NCI-H82 treated with DMSO at 0.1 percent for 48 hours (cell line): ENCODE measurements at regions not wholly inside any gene's neighbourhood (a gene's known extent, or its start where the extent isn't known, plus 50 kb on each side); places are given as distances from the start of the nearest gene placed in this dataset.

ENCODE experiments used
- DNase-seq: peaks from one replicate; lab custom pipeline; 2025; ENCODE audit not compliant: unreplicated experiment; lab: John Stamatoyannopoulos, UW

DNA sequence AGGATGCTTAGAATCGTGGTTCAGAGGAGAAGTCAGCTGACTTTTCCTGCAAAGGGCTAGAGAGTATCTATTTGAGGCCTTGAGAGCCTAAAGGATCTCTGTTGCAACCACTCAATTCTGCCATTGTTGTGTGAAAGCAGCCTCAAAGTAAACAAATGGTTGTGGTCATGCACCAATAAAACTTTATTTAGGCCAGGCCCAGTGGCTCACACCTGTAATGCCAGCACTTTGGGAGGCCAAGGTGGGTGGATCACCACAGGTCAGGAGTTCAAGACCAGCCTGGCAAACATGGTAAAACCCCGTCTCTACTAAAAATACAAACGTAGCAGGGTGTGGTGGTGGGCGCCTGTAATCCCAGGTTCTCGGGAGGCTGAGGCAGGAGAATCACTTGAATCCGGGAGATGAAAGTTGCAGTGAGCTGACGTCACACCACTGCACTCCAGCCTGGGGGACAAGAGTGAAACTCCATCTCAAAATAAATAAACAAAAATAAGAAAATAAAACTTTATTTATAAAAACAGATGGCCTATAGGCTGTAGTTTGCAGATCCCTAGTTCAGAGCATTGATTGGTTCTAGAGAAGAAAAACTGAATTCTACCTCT is 135.9 kb upstream of the KLF4 start:
- DNase-seq: no peak

DNA sequence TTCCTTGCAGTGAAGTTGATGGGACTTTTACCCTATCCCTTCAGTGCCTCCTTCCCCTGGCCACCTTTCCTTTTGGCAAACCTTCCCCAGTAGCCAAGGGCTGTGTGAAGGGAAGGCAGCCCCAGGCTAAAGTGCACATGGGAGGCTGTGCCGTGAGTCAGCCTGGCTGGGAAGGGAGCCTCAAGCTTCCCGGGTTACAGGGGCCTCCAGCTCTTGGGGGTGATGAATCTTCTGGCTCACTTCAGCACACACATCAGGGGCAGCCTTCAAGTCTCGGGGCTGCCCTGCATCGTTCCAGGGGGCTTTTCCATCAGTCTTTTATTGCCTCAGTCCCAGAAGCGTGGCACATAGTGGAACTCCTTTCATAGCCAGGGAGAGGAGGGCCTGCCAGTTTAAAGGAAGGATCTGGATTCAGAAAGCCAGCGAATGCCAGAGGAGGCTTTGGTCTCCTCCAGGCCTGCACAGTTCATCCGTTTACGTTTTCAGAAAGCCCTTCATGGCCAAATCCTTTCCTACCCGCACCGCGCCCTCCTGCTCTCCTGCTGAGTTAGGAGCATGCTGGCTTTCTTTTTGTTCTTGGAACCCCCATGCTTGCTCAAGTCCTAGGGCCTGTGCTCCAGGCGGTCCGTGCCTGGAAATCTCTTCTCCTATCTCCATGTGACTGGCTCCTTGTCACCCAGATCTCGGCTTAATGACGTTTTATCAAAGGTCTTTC is 134.8 kb upstream of the KLF4 start:
- no peak for DNase-seq

DNA sequence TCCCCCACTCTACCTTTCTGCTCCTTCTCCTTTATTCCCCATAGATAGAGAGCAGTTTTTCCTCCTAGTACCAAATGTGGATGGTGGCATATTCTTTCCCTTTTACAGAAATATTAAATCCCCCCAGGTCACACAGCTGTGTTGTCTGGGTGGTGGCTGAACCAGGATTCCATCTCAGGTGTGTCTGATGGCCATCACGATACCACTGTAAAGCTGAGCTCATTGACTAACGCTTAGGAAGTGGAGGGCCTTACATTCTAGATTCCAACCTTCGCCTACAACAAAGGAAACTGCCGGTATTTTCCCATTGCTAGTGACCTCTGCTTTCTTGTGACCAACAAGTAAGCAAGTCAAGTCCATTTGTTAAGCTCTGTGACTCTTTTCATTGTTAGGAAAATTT is 131.9 kb upstream of the KLF4 start:
- no peak for DNase-seq

DNA sequence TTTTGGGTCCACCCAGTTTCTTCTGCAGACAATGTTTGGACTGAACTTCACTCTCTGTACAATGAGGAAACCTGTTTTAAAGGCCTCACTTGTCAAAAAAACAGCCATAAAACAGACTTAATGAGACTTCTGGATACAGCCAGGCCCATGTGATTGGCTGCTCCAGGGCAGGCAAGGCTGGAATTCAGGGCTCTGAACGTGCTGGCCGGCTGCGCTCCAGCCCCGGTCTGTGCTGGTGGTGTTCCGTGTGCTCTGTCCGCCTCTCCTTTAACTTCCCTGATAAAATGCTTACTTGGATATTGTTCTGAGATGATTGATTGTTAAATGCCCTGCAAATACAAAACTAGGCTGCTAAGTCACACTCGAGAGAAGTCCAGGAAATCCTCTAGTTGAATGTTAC is 131.2 kb upstream of the KLF4 start:
- DNase-seq: no peak

DNA sequence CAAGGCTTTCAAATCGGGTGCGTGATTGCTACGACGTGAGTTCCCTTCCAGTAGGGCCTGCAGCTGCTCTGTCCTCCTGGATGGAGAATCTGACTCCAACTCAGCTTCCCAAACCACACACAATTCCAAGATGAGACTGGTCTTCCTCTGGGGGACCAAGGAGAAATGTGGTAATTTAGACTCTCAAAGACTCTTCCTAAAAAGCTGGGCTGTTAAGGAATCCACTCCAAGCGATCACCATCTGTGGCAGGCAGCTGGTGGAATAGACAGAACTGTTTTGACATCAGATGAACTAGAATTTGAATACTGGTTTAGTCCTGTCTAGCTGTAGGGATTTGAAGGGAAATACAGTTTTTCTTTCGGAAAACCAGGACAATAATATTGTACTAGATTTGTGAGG is 130.7 kb upstream of the KLF4 start:
- DNase-seq: no peak

DNA sequence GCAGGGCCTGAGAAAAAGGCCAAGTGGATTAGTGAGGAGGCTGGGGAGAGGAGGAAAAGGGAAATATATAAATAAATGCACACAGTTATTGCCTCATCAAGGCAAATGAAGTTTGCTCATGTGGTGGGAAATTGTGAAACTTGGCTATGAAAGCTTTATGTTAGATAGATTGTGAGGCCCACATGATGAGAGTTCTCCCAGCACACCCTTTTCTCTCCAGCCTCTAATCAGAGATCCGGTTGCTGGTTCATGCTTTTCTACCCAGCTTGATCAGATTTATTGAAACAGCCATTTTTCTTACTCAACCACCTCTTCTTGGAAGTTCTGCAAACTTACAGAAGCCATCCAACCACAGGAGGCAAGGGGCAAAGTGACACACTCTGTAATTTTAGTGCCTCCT is 125.8 kb upstream of the KLF4 start:
- no peak for DNase-seq

DNA sequence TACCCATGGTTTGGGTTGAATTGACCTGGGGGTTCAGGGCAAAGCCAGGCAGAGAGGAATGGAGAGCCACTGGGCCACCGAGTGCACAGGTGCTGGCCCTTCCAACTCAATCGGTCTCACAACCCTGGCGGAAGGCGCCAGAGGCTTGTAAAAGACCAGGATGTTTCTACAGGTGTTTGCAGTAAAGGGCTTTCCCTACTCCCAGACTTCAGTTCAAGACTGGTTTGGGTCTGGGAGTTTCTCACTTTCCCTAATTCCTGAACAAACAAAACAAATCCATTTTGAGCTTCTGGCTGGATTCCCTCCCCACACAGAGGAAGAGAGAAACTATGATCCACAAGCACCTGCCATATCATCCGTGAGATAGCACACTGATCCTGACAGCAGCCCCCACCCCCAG is 125.2 kb upstream of the KLF4 start:
- DNase-seq: no peak

DNA sequence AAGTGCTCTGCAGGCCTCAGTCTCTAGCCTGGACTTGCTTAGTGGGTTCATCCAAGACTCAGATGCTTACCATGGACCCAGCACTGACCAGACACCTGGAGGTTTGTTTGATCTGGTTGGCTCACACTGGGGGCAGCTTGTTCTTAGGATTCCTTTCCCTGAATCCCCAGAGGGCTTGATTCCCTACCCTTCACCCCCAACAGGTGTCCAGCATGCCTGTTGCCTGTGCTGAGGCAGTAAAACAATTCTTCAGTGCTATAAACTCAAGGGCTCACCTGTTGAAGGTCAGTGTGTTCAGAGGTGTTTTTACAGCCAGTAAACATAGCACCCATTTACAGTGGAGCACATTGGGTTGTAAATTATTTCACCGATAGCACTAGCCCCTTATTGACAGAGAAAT is 123.8 kb upstream of the KLF4 start:
- DNase-seq: no peak

DNA sequence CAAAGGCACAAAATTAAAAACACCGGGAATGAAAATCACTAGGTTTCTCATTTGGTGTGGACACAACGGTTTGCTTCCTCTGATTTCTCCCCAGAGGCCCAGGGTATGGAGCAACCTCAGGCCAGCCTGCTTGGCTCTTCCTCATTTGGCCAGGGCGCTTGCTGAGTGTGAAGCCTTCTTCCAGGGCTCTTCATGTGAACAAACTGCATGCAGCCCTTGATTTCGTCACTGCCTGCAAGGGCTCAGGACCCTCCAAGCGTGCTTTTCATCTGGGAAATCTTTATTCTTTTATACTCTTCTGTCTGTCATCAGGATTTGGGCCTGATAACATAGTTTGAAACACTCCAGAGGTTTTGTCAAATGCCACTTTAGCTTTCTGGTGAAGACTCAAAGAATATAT is 122.6 kb upstream of the KLF4 start:
- DNase-seq: no peak

DNA sequence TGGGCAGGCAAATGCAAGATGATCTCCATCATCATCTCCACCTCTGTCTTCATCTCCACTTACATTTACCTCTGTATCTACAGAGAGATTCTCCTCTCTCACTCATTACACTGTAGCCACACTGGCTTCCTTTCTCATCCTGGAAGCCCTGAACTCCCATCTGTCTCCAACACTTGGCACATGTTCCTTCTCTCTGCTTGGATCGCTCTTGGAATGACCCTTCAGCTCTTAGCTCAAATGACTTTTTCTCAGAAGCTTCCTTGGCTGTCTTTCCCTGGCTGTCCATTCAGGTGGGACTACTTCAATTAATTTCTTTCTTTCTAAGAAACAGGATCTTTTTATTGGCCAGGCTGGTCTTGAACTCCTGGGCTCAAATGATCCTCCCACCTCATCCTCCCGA is 120.0 kb upstream of the KLF4 start:
- no peak for DNase-seq

DNA sequence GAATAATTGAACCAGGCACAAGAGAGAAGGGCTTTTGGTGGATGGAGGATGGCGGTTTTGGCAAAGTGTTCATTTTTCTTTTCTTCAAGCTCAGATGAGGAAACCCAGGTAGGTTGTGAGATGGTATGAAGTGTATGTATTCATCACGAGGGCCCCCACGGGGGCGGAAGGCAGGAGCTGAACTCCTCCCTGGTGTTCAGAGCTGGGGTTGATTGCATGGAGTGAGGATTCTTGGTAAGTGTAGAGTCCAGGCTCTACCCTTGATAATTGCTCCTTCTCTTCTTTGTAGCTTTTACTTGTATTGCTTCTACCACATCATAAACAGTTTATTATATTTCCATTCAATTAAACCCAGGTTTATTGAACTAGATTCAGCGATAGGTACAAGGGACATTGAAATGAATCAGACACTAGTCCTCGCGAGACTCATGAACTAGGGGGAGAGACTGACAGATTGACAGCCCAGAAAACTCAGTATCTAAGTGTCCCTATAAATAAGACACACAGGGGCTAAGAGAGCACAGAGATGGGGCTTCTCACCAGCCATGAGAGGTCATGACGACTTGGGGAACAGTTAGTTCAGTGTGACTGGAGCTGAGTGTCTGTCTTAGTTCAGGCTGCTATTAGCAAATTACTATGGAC is 116.7 kb upstream of the KLF4 start:
- DNase-seq: no peak

DNA sequence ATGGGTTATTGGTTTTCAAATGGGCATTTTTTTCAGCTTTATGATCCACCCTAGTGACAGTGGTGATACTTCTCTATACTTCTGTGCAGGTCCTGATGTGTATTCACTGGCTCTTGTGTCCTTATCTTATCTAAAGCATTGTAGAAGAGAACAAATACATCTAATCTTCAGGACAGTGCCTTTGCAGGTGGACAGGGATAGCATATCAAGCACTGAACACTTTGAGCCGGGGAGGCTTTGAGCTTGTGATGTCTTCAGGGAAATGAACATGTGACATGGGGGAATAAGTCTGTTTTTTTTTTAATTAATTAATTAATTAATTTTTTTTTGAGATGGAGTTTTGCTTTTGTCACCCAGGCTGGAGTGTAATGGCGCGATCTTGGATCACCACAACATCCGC is 115.5 kb upstream of the KLF4 start:
- DNase-seq: no peak

DNA sequence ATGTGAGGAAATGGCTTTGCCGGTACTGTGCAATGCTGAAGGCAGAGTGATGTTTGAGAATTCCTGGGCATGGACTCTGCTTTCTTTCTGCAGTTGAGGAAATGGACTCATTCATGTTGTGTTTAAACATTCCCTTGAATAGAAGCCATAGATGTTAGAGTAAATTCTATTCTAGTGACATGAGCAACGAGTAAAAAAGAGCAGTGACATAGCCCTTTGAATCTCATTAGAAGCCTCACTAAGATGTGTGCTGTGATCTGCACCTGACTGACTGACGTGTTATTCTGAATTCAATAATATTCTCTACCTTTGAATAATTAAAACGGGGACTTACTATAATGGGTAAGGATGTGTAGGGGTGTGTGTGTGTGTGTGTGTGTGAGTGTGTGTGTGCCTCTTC is 113.7 kb upstream of the KLF4 start:
- no peak for DNase-seq

DNA sequence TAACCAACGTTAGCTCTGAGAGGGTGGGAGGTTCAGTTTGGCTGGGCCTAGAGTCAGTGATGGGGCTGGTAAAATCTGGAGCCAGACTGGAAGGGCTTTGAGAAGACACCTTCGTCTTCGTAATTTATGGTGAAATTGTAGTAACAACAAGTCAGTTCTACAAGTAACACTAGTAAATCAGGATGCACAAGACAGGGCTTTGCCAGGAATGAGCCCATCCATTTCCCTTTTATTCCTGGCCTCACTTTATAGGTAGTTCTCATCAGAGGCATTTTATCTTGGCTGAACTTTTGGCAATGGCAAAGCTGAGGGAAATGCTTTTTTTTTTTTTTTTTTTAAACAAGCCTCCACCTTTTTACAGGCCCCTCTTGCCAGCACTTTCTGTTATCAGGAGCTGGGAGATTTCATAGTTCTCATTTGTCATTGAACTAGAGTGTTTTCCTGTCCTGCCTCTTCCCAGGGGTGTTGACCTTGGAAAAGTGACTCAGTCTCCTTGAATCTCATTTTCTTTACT is 110.5 kb upstream of the KLF4 start:
- DNase-seq: no peak

DNA sequence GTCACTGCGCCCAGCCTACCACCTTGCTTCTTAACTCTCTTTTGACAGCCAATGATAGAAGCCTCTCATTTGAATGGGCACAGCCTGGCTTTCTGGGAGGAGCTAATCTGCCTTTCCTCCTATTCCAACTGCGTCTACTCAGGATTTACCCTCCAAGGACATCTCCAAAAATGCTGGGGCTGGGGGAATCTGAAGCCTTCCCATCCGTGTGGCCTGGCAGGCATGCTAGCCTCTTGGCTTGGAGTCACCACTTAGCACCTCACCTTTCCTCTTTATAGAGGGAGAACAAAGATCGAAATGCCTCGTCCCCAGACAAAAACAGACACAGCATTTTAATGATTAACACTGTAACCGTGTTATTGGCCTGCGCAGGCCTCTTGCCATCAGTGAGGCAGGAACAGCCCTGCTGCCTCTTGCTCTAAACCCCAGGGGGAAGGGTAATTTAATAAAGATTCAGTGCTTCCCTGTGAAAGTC is 108.2 kb upstream of the KLF4 start:
- no peak for DNase-seq

DNA sequence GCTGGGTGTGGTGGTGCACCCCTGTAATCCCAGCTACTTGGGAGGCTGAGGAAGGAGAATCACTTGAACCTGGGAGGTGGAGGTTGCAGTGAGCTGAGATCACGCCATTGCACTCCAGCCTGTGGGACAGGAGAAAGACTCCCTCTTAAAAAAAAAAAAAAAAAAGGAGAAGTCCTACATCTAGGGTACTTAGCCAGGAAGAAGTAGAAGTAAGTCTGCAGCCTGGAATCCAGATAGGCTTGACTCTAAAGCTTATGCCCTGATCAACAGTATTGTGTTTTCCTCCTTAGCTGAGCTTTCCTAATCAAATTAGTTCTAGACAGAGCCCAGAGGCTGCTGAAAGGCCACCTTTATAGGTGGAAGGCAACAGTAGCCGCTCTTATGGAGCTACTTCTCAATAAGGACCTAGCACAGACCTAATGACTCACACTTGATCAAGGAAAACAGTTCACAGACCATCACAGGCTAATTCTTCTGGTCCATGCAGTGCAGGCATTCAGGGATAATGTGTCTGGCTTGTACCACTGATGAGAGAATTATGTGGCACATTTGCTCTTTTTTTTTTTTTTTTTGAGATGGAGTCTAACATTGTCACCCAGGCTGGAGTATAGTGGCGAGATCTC is 105.5 kb upstream of the KLF4 start:
- DNase-seq: no peak

DNA sequence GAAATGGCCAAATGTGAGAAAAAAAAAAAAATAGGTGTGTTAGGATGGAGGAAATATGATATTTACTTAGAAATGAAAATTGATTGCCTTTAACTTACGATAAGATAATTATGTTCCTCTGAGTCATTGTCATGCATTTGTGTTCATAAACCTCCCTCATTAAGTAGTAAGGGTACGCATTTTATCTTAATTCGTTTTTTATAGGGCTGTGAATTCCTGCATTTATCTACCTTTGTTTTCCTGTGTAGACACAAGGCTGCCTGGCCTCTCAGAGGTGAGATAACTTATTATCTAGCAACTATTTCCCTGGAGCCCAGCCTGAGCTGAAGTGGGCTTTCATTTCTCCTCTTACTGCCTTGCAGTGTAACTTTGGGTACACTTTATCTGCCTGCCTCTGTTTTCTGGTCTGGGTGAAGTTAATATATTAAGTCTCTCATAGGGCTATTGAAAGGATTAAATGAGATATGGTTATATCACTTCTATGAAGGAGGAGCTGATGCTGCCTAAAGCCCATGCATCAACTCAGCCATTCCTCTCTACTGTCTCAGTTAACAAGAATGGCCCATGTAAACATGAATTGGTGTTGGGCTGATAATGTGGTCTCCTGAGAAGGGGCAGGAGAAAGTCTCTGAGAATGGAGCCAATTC is 103.8 kb upstream of the KLF4 start:
- DNase-seq: no peak

DNA sequence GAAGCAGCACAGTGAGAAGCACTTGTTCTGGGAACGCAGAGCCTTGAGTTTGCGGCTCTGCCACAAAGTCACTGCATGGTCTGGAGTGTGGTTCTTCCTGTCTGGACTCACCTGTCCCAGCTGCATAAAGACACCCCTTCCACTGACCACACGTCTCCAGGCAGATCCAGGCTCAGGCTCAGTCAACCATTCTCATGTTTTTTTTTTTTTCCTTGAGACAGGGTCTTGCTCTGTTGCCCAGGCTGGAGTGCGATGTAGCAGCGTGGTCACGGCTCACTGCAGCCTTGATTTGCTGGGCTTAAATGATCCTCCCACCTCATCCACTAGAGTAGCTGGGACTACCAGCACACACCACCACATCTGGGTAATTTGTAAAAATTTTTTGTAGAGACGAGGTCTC is 102.9 kb upstream of the KLF4 start:
- no peak for DNase-seq

DNA sequence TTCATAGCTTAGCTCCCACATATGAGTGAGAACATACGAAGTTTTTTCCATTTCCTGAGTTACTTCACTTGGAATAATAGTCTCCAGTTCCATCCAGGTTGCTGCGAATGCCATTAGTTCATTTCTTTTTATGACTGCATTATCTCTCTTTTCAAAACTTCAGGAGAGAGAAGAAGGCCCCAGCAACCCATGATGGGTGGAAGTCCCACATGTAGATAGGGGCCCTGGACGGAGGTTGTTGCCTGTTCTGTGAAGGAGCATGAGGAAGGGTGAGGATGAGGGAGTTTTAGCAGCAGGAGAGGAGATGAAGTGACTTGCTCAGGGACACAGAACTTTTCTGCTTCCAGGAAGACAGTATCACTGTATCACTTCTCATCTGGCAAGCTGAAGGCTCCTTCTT is 102.2 kb upstream of the KLF4 start:
- no peak for DNase-seq

DNA sequence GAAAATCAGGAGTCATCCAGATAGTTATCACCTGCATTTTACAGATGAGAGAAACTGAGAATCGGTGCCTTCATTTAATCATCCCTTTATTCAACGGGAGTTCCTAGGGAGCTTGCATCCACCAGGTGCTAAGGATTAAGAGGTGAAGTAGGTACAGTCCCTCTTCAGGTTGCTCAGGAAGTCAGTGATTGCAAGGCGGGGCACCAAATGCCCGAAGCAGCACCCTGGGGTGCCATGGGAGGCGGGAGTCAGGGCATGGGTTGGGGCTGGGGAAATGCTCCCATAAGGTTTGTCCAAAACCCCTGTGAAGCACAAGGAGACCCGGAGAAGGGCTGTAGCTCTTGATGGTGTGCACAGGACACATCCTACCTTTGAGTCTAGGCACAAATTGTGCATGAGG is 98.8 kb upstream of the KLF4 start:
- DNase-seq: no peak

DNA sequence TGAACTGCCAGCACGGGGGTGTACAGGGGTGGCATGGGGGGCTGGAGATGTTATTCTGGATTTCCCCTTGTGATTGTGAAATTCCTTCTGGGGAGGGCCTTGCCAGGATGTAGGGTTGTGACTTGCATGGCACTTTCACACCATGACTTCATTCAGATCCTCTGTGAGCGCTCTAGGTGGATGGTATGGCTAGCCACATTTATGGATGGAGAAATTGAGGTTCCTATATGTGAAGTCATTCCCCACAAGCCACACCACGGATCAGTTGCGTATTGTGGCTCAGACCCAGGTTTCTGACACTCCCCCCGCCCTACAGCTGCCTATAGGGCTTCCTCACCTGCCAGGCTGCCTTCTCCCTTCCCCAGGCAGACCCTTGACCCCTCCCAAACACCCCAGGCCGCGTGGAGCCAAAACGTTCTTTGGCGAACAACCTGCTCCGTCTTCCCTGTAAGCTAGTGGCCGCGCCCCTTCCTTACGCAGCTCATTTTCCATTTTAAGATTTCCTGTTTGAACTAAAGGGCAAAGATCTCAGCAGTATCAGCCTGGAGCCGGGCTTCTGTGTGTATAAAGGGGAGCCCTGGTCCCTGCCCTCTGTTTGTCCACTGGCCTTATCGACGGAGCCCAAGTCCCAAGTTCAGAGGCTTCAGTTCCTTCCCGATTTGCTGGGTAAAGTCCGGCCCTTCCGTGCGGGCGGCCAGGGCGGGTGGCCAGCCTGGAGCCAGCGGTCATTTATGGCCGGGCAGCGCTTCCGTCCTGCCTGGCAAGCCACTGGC is 97.8 kb upstream of the KLF4 start:
- DNase-seq: no peak
